DOHH2 (cell line): ENCODE measurements at regions not wholly inside any gene's neighbourhood (a gene's known extent, or its start where the extent isn't known, plus 50 kb on each side); places are given as distances from the start of the nearest gene placed in this dataset.

Experiments
- H3F3A ChIP-seq: fragments of 200-600 bp; sonication (generic), shearing (Covaris generic); 2 replicates; pipeline ENCODE4 v1.6.0; 2016; ENCODE audit warnings: antibody characterized with exemption, mild to moderate bottlenecking; ENCODE audit not compliant: control insufficient read depth, insufficient read depth
- H3K27ac ChIP-seq: fragments of 200-600 bp; sonication (generic); 2 replicates; pipeline ENCODE4 v1.5.1; 2014; ENCODE audit warnings: low read depth, mild to moderate bottlenecking, low read length, moderate library complexity
- H3K27me3 ChIP-seq: fragments of 200-600 bp; sonication (generic); 2 replicates; pipeline ENCODE4 v1.6.1; 2014; ENCODE audit warnings: mild to moderate bottlenecking, low read length, mixed read lengths; ENCODE audit not compliant: control insufficient read depth
- H3K36me3 ChIP-seq: fragments of 200-600 bp; sonication (generic); 2 replicates; pipeline ENCODE4 v1.6.1; 2014; ENCODE audit warnings: mild to moderate bottlenecking, low read length, moderate library complexity, mixed read lengths; ENCODE audit not compliant: control insufficient read depth
- H3K4me1 ChIP-seq: fragments of 200-600 bp; sonication (generic); 2 replicates; pipeline ENCODE4 v1.6.1; 2014; ENCODE audit warnings: mild to moderate bottlenecking, low read length, mixed read lengths; ENCODE audit not compliant: control insufficient read depth
- H3K4me2 ChIP-seq: fragments of 200-600 bp; sonication (generic); 2 replicates; pipeline ENCODE4 v1.6.0; 2014; ENCODE audit warnings: mild to moderate bottlenecking, low read length, moderate library complexity
- H3K4me3 ChIP-seq: fragments of 200-600 bp; sonication (generic); 2 replicates; pipeline ENCODE4 v1.5.1; 2014; ENCODE audit warnings: mild to moderate bottlenecking, low read length, mixed read lengths
- H3K79me2 ChIP-seq: fragments of 200-600 bp; sonication (generic); 2 replicates; pipeline ENCODE4 v1.6.1; 2014; ENCODE audit warnings: mild to moderate bottlenecking, low read length, mixed read lengths; ENCODE audit not compliant: control insufficient read depth
- H3K9me2 ChIP-seq: fragments of 200-600 bp; sonication (generic); replicated peaks from 2 replicates; pipeline ENCODE4 v1.6.1; 2014; ENCODE audit warnings: mild to moderate bottlenecking, low read length, mixed read lengths; ENCODE audit not compliant: control insufficient read depth
- H3K9me3 ChIP-seq: fragments of 200-600 bp; sonication (generic); 2 replicates; pipeline ENCODE4 v1.6.1; 2014; ENCODE audit warnings: antibody characterized with exemption, low read length, mixed read lengths; ENCODE audit not compliant: control insufficient read depth, insufficient read depth
- H4K20me1 ChIP-seq: fragments of 200-600 bp; sonication (generic); 2 replicates; pipeline ENCODE4 v1.6.0; 2014; ENCODE audit warnings: low read depth, mild to moderate bottlenecking, antibody characterized with exemption, low read length, moderate library complexity; ENCODE audit not compliant: control insufficient read depth, insufficient read depth
- CTCF ChIP-seq: fragments of 200-600 bp; sonication (generic); IDR thresholded peaks from one replicate; pipeline ENCODE4 v1.5.1; 2014; ENCODE audit warnings: antibody characterized with exemption, mild to moderate bottlenecking, low read depth, low read length; ENCODE audit not compliant: poor library complexity, severe bottlenecking
- EZH2phosphoT487 ChIP-seq: fragments of 200-600 bp; sonication (generic); IDR thresholded peaks from 2 replicates; pipeline ENCODE4 v1.6.1; 2017; ENCODE audit warnings: borderline replicate concordance, mild to moderate bottlenecking, antibody characterized with exemption, low read length, moderate library complexity, mixed read lengths

GRCh38 chr6:48983377-48983776, 479.7 kb downstream of the MMUT start:
- no peak overlapping the region for H3K4me2 ChIP-seq
- no peaks in the 10 kb centered on the region for H3K27me3 ChIP-seq
- H3K36me3 ChIP-seq = no peaks in the 10 kb centered on the region
- peaks cover 6% of the 10 kb centered on the region; the same call in 1 of the 2 replicates for H3K9me3 ChIP-seq
- no peaks in the 10 kb centered on the region for H3F3A ChIP-seq
- no peaks in the 10 kb centered on the region for H3K9me2 ChIP-seq
- no peak overlapping the region for H3K27ac ChIP-seq
- H3K4me3 ChIP-seq = no peak overlapping the region
- TF ChIP-seq CTCF = no peak
- TF ChIP-seq EZH2phosphoT487 = no peak
- H3K4me1 ChIP-seq = no peaks in the 10 kb centered on the region
- H3K79me2 ChIP-seq = no peaks in the 10 kb centered on the region
- H4K20me1 ChIP-seq = no peaks in the 10 kb centered on the region

GRCh38 chr6:48979806-48980205, 483.2 kb downstream of the MMUT start:
- H3K4me1 ChIP-seq = no peaks in the 10 kb centered on the region
- H3K27ac ChIP-seq = no peak overlapping the region
- H3K36me3 ChIP-seq = no peaks in the 10 kb centered on the region
- no peaks in the 10 kb centered on the region for H3F3A ChIP-seq
- H3K4me3 ChIP-seq = no peak overlapping the region
- H3K9me2 ChIP-seq = no peaks in the 10 kb centered on the region
- H3K4me2 ChIP-seq = no peak overlapping the region
- TF ChIP-seq EZH2phosphoT487 = no peak
- no peak for TF ChIP-seq CTCF
- H3K27me3 ChIP-seq = no peaks in the 10 kb centered on the region
- no peaks in the 10 kb centered on the region for H3K79me2 ChIP-seq
- H4K20me1 ChIP-seq = no peaks in the 10 kb centered on the region
- H3K9me3 ChIP-seq = peaks cover 6% of the 10 kb centered on the region; the same call in 1 of the 2 replicates

- H3K9me3 ChIP-seq = peaks cover 6% of the 10 kb centered on the region; the same call in 1 of the 2 replicates
- no peaks in the 10 kb centered on the region for H3K4me1 ChIP-seq
- H3K27me3 ChIP-seq = no peaks in the 10 kb centered on the region
- H3K79me2 ChIP-seq = no peaks in the 10 kb centered on the region
- no peak overlapping the region for H3K4me3 ChIP-seq
- no peaks in the 10 kb centered on the region for H3F3A ChIP-seq
- H4K20me1 ChIP-seq = no peaks in the 10 kb centered on the region
- H3K9me2 ChIP-seq = no peaks in the 10 kb centered on the region
- H3K36me3 ChIP-seq = no peaks in the 10 kb centered on the region
- TF ChIP-seq EZH2phosphoT487 (no peak), CTCF (no peak)
- H3K27ac ChIP-seq = no peak overlapping the region
- no peak overlapping the region for H3K4me2 ChIP-seq
Observed at GRCh38 chr6:48979085-48979484, 484.0 kb downstream of the MMUT start.
